ENCODE measurements at regions not wholly inside any gene's neighbourhood (a gene's known extent, or its start where the extent isn't known, plus 50 kb on each side); places are given as distances from the start of the nearest gene placed in this dataset.
"Not testable (repeated sequence)": the region's sequence is repeated elsewhere in the genome, so short reads cannot be mapped to it uniquely, and the experiment has no call there.

DNA sequence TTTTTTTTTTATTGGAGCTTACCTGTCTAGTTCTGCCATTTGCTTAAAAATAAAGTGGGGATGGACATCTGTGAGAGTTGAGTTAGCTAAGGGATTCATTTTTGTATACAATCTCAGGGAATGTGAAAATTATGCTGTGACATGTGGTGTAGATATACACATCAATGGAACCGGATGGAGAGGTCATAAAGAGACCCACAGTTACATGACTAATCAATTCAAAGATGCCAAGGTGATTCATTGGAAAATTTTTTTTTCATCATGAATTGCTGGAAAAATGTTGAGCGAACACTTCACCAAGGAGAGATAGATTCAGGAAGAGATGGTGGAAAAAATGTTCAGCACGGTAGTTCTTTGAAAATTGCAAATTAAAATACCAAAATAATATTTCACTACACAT is 605.4 kb upstream of the KIF2B start:
- no peak overlapping the region for H3K27ac ChIP-seq
- DNase-seq (no peak), ATAC-seq (no peak)
- H3K9me3 ChIP-seq: no peaks in the 10 kb centered on the region
- TF ChIP-seq CTCF (IDR thresholded peaks at IDR 0.05 in 4 of 5, conservative IDR thresholded peaks at IDR 0.05 in 1 of 5): no peak
- in situ Hi-C loops (cut with MboI; ENCODE audit: low sequenced_read_pairs in 4 of 4): no loop called here
- intact Hi-C loops (cut with DNase I; ENCODE audit: low total_unique reads): no loop called here
- no peak overlapping the region for H3K4me3 ChIP-seq
- no peaks in the 10 kb centered on the region for H3K27me3 ChIP-seq
- H3K4me1 ChIP-seq: no peaks in the 10 kb centered on the region
- no peaks in the 10 kb centered on the region for H3K36me3 ChIP-seq

- H3K27ac ChIP-seq; H3K27me3 ChIP-seq; H3K9me3 ChIP-seq; intact Hi-C loops (cut with DNase I; ENCODE audit: low total_unique reads); ATAC-seq; H3K36me3 ChIP-seq; H3K4me1 ChIP-seq; H3K4me3 ChIP-seq; in situ Hi-C loops (cut with MboI; ENCODE audit: low sequenced_read_pairs in 4 of 4); DNase-seq: not testable (repeated sequence)
Observed at GRCh38 chr17:53208935-53209334, 613.8 kb upstream of the KIF2B start.

GRCh38 chr17:53193044-53193443 is 629.7 kb upstream of the KIF2B start:
- in situ Hi-C loops (cut with MboI; ENCODE audit: low sequenced_read_pairs in 4 of 4): no loop called here

GRCh38 chr17:53191878-53192277 is 630.8 kb upstream of the KIF2B start:
- H3K4me3 ChIP-seq: no peak overlapping the region
- in situ Hi-C loops (cut with MboI; ENCODE audit: low sequenced_read_pairs in 4 of 4) (no loop called here), intact Hi-C loops (cut with DNase I; ENCODE audit: low total_unique reads) (no loop called here)
- no peaks in the 10 kb centered on the region for H3K9me3 ChIP-seq
- DNase-seq (no peak), ATAC-seq (no peak)
- no peaks in the 10 kb centered on the region for H3K27me3 ChIP-seq
- no peak overlapping the region for H3K27ac ChIP-seq
- no peak for TF ChIP-seq POLR2A (IDR thresholded peaks at IDR 0.05)
- no peak for TF ChIP-seq CTCF (IDR thresholded peaks at IDR 0.05 in 4 of 5, conservative IDR thresholded peaks at IDR 0.05 in 1 of 5)
- H3K4me1 ChIP-seq: no peaks in the 10 kb centered on the region
- H3K36me3 ChIP-seq: no peaks in the 10 kb centered on the region

More at GRCh38 chr17:53193044-53193443, 629.7 kb upstream of the KIF2B start:
- no peaks in the 10 kb centered on the region for H3K4me1 ChIP-seq
- TF ChIP-seq POLR2A (IDR thresholded peaks at IDR 0.05) (no peak), CTCF (IDR thresholded peaks at IDR 0.05 in 4 of 5, conservative IDR thresholded peaks at IDR 0.05 in 1 of 5) (no peak)
- H3K36me3 ChIP-seq: no peaks in the 10 kb centered on the region
- no peak for ATAC-seq
- H3K27ac ChIP-seq: no peak overlapping the region
- DNase-seq: no peak
- no peaks in the 10 kb centered on the region for H3K27me3 ChIP-seq
- H3K9me3 ChIP-seq: no peaks in the 10 kb centered on the region
- H3K4me3 ChIP-seq: no peak overlapping the region
- intact Hi-C loops (cut with DNase I; ENCODE audit: low total_unique reads): no loop called here

GRCh38 chr17:53186001-53186400 is 636.7 kb upstream of the KIF2B start:
- TF ChIP-seq CTCF (IDR thresholded peaks at IDR 0.05 in 4 of 5, conservative IDR thresholded peaks at IDR 0.05 in 1 of 5) (no peak), POLR2A (IDR thresholded peaks at IDR 0.05) (no peak)
- in situ Hi-C loops (cut with MboI; ENCODE audit: low sequenced_read_pairs in 4 of 4) (loop anchor here in 1 of 4 donors (10.0 kb wide), 1 partner anchor 51 kb away; no protein-coding TSS in a partner anchor), intact Hi-C loops (cut with DNase I; ENCODE audit: low total_unique reads) (no loop called here)
- DNase-seq: no peak
- no peak overlapping the region for H3K4me3 ChIP-seq
- H3K4me1 ChIP-seq: no peaks in the 10 kb centered on the region
- no peaks in the 10 kb centered on the region for H3K27me3 ChIP-seq
- ATAC-seq: no peak
- H3K36me3 ChIP-seq: no peaks in the 10 kb centered on the region
- H3K9me3 ChIP-seq: no peaks in the 10 kb centered on the region
- H3K27ac ChIP-seq: no peak overlapping the region
